ENCODE measurements at regions not wholly inside any gene's neighbourhood (a gene's known extent, or its start where the extent isn't known, plus 50 kb on each side); places are given as distances from the start of the nearest gene placed in this dataset.
"Not testable (repeated sequence)": the region's sequence is repeated elsewhere in the genome, so short reads cannot be mapped to it uniquely, and the experiment has no call there.

- not testable (repeated sequence) for ATAC-seq (ENCODE audit: low FRiP score); DNase-seq (ENCODE audit: low spot score)
Observed at GRCh38 chr4:49510238-49510637, 524.2 kb downstream of the CWH43 start.

- ATAC-seq (ENCODE audit: low FRiP score); DNase-seq (ENCODE audit: low spot score): not testable (repeated sequence)
Observed at GRCh38 chr4:49511353-49511752, 525.3 kb downstream of the CWH43 start.

- ATAC-seq (ENCODE audit: low FRiP score): not testable (repeated sequence)
- peak; percentile 21 for DNase-seq (ENCODE audit: low spot score)
Observed at GRCh38 chr4:49511881-49512491, 525.9 kb downstream of the CWH43 start.

- not testable (repeated sequence) for ATAC-seq (ENCODE audit: low FRiP score)
- peak; percentile 23 for DNase-seq (ENCODE audit: low spot score)
Observed at GRCh38 chr4:49512641-49513545, 526.8 kb downstream of the CWH43 start.

- not testable (repeated sequence) for DNase-seq (ENCODE audit: low spot score); ATAC-seq (ENCODE audit: low FRiP score)
Observed at GRCh38 chr4:49513546-49514115, 527.6 kb downstream of the CWH43 start.

GRCh38 chr4:49514171-49514699, 528.2 kb downstream of the CWH43 start:
- DNase-seq (ENCODE audit: low spot score): peak; percentile 23
- not testable (repeated sequence) for ATAC-seq (ENCODE audit: low FRiP score)

GRCh38 chr4:49514841-49515240, 528.8 kb downstream of the CWH43 start:
- ATAC-seq (ENCODE audit: low FRiP score): not testable (repeated sequence)
- peak; percentile 21 for DNase-seq (ENCODE audit: low spot score)

GRCh38 chr4:49515241-49515640, 529.2 kb downstream of the CWH43 start:
- not testable (repeated sequence) for DNase-seq (ENCODE audit: low spot score); ATAC-seq (ENCODE audit: low FRiP score)

- not testable (repeated sequence) for ATAC-seq (ENCODE audit: low FRiP score); DNase-seq (ENCODE audit: low spot score)
Observed at GRCh38 chr4:49516096-49516495, 530.0 kb downstream of the CWH43 start.

GRCh38 chr4:49516796-49517195, 530.7 kb downstream of the CWH43 start:
- DNase-seq (ENCODE audit: low spot score) (no peak), ATAC-seq (ENCODE audit: low FRiP score) (no peak)
- TF ChIP-seq CTCF (IDR thresholded peaks at IDR 0.05): no peak

GRCh38 chr4:49517485-49518205, 531.6 kb downstream of the CWH43 start:
- not testable (repeated sequence) for DNase-seq (ENCODE audit: low spot score); ATAC-seq (ENCODE audit: low FRiP score)

GRCh38 chr4:49519150-49520035, 533.3 kb downstream of the CWH43 start:
- not testable (repeated sequence) for DNase-seq (ENCODE audit: low spot score); ATAC-seq (ENCODE audit: low FRiP score)

GRCh38 chr4:49523816-49524765, 538.0 kb downstream of the CWH43 start:
- ATAC-seq (ENCODE audit: low FRiP score); DNase-seq (ENCODE audit: low spot score): not testable (repeated sequence)

- DNase-seq (ENCODE audit: low spot score); ATAC-seq (ENCODE audit: low FRiP score): not testable (repeated sequence)
Observed at GRCh38 chr4:49558916-49559676, 573.0 kb downstream of the CWH43 start.

All from omental fat pad (tissue), 3 donors.